HL-60 (cell line): ENCODE measurements at regions not wholly inside any gene's neighbourhood (a gene's known extent, or its start where the extent isn't known, plus 50 kb on each side); places are given as distances from the start of the nearest gene placed in this dataset.

Experiments
- DNase-seq, 2 experiments: peaks; one replicate each; pipeline ENCODE4 v3.0.0-alpha.2; 2010 to 2020; ENCODE audit warnings: low read depth in 1 of 2, low spot score in 1 of 2
- H3K27ac ChIP-seq: fragments of 250-450 bp; sonication (Bioruptor Pico); replicated peaks from 2 replicates; pipeline ENCODE4 v1.5.1; 2020; ENCODE audit warnings: mild to moderate bottlenecking, moderate library complexity
- H3K27me3 ChIP-seq: fragments of 250-450 bp; sonication (Bioruptor Pico); 2 replicates; pipeline ENCODE4 v1.5.1; 2021; ENCODE audit warnings: mild to moderate bottlenecking, moderate library complexity; ENCODE audit not compliant: insufficient read depth, poor library complexity, severe bottlenecking
- H3K4me3 ChIP-seq: replicated peaks from 2 replicates; pipeline ENCODE4 v1.5.1; 2011; ENCODE audit warnings: mild to moderate bottlenecking, control low read depth, low read length; ENCODE audit not compliant: insufficient read depth
- CTCF ChIP-seq: IDR thresholded peaks from one replicate; pipeline ENCODE4 v1.5.1; 2011; ENCODE audit warnings: low read length, control low read depth, inconsistent platforms; ENCODE audit not compliant: insufficient read depth
- GABPA ChIP-seq: IDR thresholded peaks from 2 replicates; pipeline ENCODE4 v1.6.1; 2012; ENCODE audit warnings: low read depth
- POLR2AphosphoS5 ChIP-seq: IDR thresholded peaks from 2 replicates; pipeline ENCODE4 v1.6.1; 2012; ENCODE audit warnings: low read depth
- SPI1 ChIP-seq: IDR thresholded peaks from 2 replicates; pipeline ENCODE4 v1.6.1; 2012; ENCODE audit warnings: low read depth, mild to moderate bottlenecking, borderline replicate concordance
- TF ChIP-seq, protein P1 (sequence below): IDR thresholded peaks from 2 replicates; pipeline ENCODE4 v1.6.1; 2012; ENCODE audit warnings: low read depth; ENCODE audit not compliant: insufficient replicate concordance

DNA sequence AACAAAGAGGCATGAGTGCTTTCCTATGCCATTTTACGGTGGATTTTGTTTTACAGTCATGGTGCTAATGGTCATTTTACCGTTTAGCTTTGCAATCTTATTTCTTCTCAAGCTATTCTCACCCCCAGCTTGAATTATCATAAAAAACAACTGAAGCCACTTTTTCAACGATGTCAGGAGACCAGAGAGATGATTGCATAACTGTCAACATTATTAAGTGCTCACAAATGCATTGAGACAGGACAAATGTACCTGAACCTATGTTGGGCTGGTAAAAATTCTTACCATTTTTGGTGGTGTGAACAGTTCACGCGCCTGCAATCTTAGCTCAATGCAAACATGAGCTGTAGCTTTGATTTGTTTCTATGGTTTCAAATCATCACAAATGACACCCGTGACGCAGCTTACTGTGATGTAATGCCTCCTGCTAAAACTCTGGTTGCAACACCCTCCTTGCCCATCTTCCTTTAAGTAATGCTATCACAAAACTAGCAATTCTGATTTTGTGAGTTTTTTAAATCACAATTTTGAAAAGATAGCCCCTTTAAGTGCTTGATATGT lies 104.4 kb downstream of the UCHL5 start:
- Histone ChIP-seq H3K4me3 (no peak overlapping the region), H3K27me3 (no peaks in the 10 kb centered on the region), H3K27ac (no peak overlapping the region)
- no peak for TF ChIP-seq GABPA
- no peak for TF ChIP-seq SPI1
- no peak for TF ChIP-seq CTCF
- TF ChIP-seq POLR2AphosphoS5 = no peak
- TF ChIP-seq, protein P1, sequence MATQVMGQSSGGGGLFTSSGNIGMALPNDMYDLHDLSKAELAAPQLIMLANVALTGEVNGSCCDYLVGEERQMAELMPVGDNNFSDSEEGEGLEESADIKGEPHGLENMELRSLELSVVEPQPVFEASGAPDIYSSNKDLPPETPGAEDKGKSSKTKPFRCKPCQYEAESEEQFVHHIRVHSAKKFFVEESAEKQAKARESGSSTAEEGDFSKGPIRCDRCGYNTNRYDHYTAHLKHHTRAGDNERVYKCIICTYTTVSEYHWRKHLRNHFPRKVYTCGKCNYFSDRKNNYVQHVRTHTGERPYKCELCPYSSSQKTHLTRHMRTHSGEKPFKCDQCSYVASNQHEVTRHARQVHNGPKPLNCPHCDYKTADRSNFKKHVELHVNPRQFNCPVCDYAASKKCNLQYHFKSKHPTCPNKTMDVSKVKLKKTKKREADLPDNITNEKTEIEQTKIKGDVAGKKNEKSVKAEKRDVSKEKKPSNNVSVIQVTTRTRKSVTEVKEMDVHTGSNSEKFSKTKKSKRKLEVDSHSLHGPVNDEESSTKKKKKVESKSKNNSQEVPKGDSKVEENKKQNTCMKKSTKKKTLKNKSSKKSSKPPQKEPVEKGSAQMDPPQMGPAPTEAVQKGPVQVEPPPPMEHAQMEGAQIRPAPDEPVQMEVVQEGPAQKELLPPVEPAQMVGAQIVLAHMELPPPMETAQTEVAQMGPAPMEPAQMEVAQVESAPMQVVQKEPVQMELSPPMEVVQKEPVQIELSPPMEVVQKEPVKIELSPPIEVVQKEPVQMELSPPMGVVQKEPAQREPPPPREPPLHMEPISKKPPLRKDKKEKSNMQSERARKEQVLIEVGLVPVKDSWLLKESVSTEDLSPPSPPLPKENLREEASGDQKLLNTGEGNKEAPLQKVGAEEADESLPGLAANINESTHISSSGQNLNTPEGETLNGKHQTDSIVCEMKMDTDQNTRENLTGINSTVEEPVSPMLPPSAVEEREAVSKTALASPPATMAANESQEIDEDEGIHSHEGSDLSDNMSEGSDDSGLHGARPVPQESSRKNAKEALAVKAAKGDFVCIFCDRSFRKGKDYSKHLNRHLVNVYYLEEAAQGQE = no peak
- peak in 1 of 2 experiments; percentile 34 for DNase-seq

DNA sequence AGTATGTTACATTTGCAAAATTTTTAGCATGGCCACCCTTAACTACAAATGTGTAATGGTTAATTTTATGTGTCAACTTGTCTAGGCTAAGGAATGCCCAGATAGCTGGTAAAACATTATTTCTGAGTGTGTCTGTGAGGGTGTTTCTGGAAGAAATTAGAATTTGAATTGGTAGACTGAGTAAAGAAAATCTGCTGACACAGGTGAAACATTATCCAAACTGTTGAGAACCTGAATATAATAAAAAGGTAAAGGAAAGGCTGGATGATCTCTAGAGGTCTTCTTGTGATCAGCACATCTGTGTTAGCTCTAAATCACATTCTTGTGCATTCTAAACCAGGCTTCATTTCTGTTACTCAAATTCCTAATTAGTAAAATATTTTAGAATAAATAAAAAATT lies 100.8 kb downstream of the UCHL5 start:
- H3K4me3 ChIP-seq = no peak overlapping the region
- no peak overlapping the region for H3K27ac ChIP-seq
- TF ChIP-seq GABPA = no peak
- no peak for TF ChIP-seq CTCF
- TF ChIP-seq, protein P1 = no peak
- TF ChIP-seq SPI1 = no peak
- TF ChIP-seq POLR2AphosphoS5 = no peak
- H3K27me3 ChIP-seq = no peaks in the 10 kb centered on the region
- DNase-seq = no peak

GRCh38 chr1:192958871-192959270 lies 100.3 kb downstream of the UCHL5 start:
- no peaks in the 10 kb centered on the region for H3K27me3 ChIP-seq
- no peak overlapping the region for H3K27ac ChIP-seq
- TF ChIP-seq POLR2AphosphoS5 (no peak), SPI1 (no peak), GABPA (no peak)
- no peak overlapping the region for H3K4me3 ChIP-seq
- no peak for DNase-seq

DNA sequence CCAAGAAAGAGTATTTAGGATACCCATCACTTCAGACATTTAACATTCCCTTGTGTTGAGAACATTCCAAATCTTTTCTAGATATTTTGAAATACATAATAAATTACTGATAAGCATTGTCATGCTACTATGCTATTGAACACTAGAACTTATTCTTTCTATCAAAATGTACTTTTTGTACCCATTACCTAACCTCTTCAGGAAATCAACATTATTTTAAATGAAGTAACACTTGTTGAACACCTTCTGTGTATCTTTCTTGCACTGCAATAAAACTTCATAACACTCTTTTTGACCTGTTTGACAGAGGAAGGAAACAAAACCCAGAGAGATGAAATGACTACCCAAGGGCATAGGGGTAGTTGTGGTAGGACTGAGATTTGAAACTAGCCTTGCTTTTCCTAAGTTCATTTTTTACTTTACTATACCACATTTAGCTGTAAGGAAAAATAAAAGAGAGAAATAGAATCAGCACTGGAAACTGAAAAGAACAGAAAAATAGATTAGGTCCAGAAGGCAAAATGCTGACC lies 99.4 kb downstream of the UCHL5 start:
- H3K4me3 ChIP-seq = no peak overlapping the region
- DNase-seq = no peak
- TF ChIP-seq, protein P1 = no peak
- TF ChIP-seq POLR2AphosphoS5 (no peak), GABPA (no peak), CTCF (no peak), SPI1 (no peak)

More for the DNA sequence above, 99.4 kb downstream of the UCHL5 start:
- Histone ChIP-seq H3K27me3 (no peaks in the 10 kb centered on the region), H3K27ac (no peak overlapping the region)
